Hepatocyte (in vitro differentiated cells): ENCODE measurements at regions not wholly inside any gene's neighbourhood (a gene's known extent, or its start where the extent isn't known, plus 50 kb on each side); places are given as distances from the start of the nearest gene placed in this dataset.

ENCODE experiments used
- CTCF ChIP-seq: fragments of 200-600 bp; sonication (generic); IDR thresholded peaks from 2 replicates; pipeline ENCODE4 v1.5.1; 2016; ENCODE audit warnings: antibody characterized with exemption, mild to moderate bottlenecking; ENCODE audit not compliant: poor library complexity
- EZH2 ChIP-seq: fragments of 200-600 bp; sonication (generic); IDR thresholded peaks from 2 replicates; pipeline ENCODE4 v1.6.1; 2016; ENCODE audit warnings: antibody characterized with exemption, mild to moderate bottlenecking, borderline replicate concordance
- EZH2phosphoT487 ChIP-seq: fragments of 200-600 bp; sonication (generic); IDR thresholded peaks from one replicate; pipeline ENCODE4 v1.6.1; 2018; ENCODE audit warnings: antibody characterized with exemption, mild to moderate bottlenecking, low read depth, moderate library complexity; ENCODE audit not compliant: unreplicated experiment, severe bottlenecking

- TF ChIP-seq CTCF, result no peak
- TF ChIP-seq EZH2phosphoT487, result no peak
- TF ChIP-seq EZH2, result no peak
Observed at GRCh38 chr2:46837112-46837454, 78.5 kb downstream of the MCFD2 start.
